ENCODE measurements at regions not wholly inside any gene's neighbourhood (a gene's known extent, or its start where the extent isn't known, plus 50 kb on each side); places are given as distances from the start of the nearest gene placed in this dataset.

GRCh38 chr9:79390077-79390698 is 181.6 kb upstream of the TLE4 start:
- H3K27ac ChIP-seq (ENCODE audit: low read depth, low read length, poor library complexity, severe bottlenecking) = no peak overlapping the region
- no peak for DNase-seq (ENCODE audit: low spot score)
- no peak for TF ChIP-seq CTCF (conservative IDR thresholded peaks at IDR 0.05; ENCODE audit: low read depth, low read length)
- no peak for TF ChIP-seq EZH2 (IDR thresholded peaks at IDR 0.05; ENCODE audit: borderline replicate concordance, low read depth, low read length, poor library complexity, severe bottlenecking)
- ChIA-PET CTCF (no interaction called here), POLR2A (ENCODE audit: low non-redundant PET) (no interaction called here)
- intact Hi-C loops (cut with micrococcal nuclease; ENCODE audit: unreplicated experiment) = no loop called here
- no peak overlapping the region for H3K4me3 ChIP-seq (ENCODE audit: low read depth, low read length, poor library complexity, severe bottlenecking)
- no peaks in the 10 kb centered on the region for H3K4me1 ChIP-seq (ENCODE audit: insufficient read depth, low read length, poor library complexity, severe bottlenecking)
- H3K9me3 ChIP-seq (ENCODE audit: low read depth, low read length, poor library complexity, severe bottlenecking) = no peaks in the 10 kb centered on the region
- H3K36me3 ChIP-seq (ENCODE audit: insufficient read depth, low read length, poor library complexity, severe bottlenecking) = no peaks in the 10 kb centered on the region
- peaks cover 42% of the 10 kb centered on the region for H3K27me3 ChIP-seq (replicated peaks; ENCODE audit: insufficient read depth, low read depth, low read length, poor library complexity)
- BruUV-seq (replicated peaks) = no TSS peak

- POLR2A ChIA-PET (ENCODE audit: low non-redundant PET) = no interaction called here
Measured at GRCh38 chr9:79390781-79391770, 180.7 kb upstream of the TLE4 start.

GRCh38 chr9:79395228-79395627 is 176.5 kb upstream of the TLE4 start:
- Histone ChIP-seq H3K9me3 (ENCODE audit: low read depth, low read length, poor library complexity, severe bottlenecking) (no peaks in the 10 kb centered on the region), H3K4me3 (ENCODE audit: low read depth, low read length, poor library complexity, severe bottlenecking) (no peak overlapping the region), H3K27ac (ENCODE audit: low read depth, low read length, poor library complexity, severe bottlenecking) (no peak overlapping the region), H3K36me3 (ENCODE audit: insufficient read depth, low read length, poor library complexity, severe bottlenecking) (no peaks in the 10 kb centered on the region), H3K27me3 (replicated peaks; ENCODE audit: insufficient read depth, low read depth, low read length, poor library complexity) (peaks cover 51% of the 10 kb centered on the region), H3K4me1 (ENCODE audit: insufficient read depth, low read length, poor library complexity, severe bottlenecking) (no peaks in the 10 kb centered on the region)
- ChIA-PET CTCF (no interaction called here), POLR2A (ENCODE audit: low non-redundant PET) (no interaction called here)
- TF ChIP-seq EZH2 (IDR thresholded peaks at IDR 0.05; ENCODE audit: borderline replicate concordance, low read depth, low read length, poor library complexity, severe bottlenecking) = no peak
- TF ChIP-seq CTCF (conservative IDR thresholded peaks at IDR 0.05; ENCODE audit: low read depth, low read length) = no peak
- DNase-seq (ENCODE audit: low spot score) = no peak
- no TSS peak for BruUV-seq (replicated peaks)
- intact Hi-C loops (cut with micrococcal nuclease; ENCODE audit: unreplicated experiment) = no loop called here

More at GRCh38 chr9:79390781-79391770, 180.7 kb upstream of the TLE4 start:
- CTCF ChIA-PET = no interaction called here
- BruUV-seq (replicated peaks) = no TSS peak
- no peaks in the 10 kb centered on the region for H3K36me3 ChIP-seq (ENCODE audit: insufficient read depth, low read length, poor library complexity, severe bottlenecking)
- H3K27me3 ChIP-seq (replicated peaks; ENCODE audit: insufficient read depth, low read depth, low read length, poor library complexity) = peaks cover 50% of the 10 kb centered on the region
- no peak overlapping the region for H3K27ac ChIP-seq (ENCODE audit: low read depth, low read length, poor library complexity, severe bottlenecking)
- no peaks in the 10 kb centered on the region for H3K9me3 ChIP-seq (ENCODE audit: low read depth, low read length, poor library complexity, severe bottlenecking)
- no peaks in the 10 kb centered on the region for H3K4me1 ChIP-seq (ENCODE audit: insufficient read depth, low read length, poor library complexity, severe bottlenecking)
- no peak for DNase-seq (ENCODE audit: low spot score)
- no peak overlapping the region for H3K4me3 ChIP-seq (ENCODE audit: low read depth, low read length, poor library complexity, severe bottlenecking)
- no peak for TF ChIP-seq EZH2 (IDR thresholded peaks at IDR 0.05; ENCODE audit: borderline replicate concordance, low read depth, low read length, poor library complexity, severe bottlenecking)
- no peak for TF ChIP-seq CTCF (conservative IDR thresholded peaks at IDR 0.05; ENCODE audit: low read depth, low read length)
- intact Hi-C loops (cut with micrococcal nuclease; ENCODE audit: unreplicated experiment) = no loop called here

All from A673 (cell line).